NT2/D1 (cell line): ENCODE measurements at regions not wholly inside any gene's neighbourhood (a gene's known extent, or its start where the extent isn't known, plus 50 kb on each side); places are given as distances from the start of the nearest gene placed in this dataset.

Source experiments
- SUZ12 ChIP-seq: IDR thresholded peaks from 2 replicates; pipeline ENCODE4 v1.6.1; 2011; ENCODE audit not compliant: insufficient read length, insufficient read depth; ENCODE audit errors: extremely low read depth
- ZNF274 ChIP-seq: IDR thresholded peaks from 2 replicates; pipeline ENCODE4 v1.6.1; 2011; ENCODE audit warnings: mild to moderate bottlenecking, low read depth, low read length

DNA sequence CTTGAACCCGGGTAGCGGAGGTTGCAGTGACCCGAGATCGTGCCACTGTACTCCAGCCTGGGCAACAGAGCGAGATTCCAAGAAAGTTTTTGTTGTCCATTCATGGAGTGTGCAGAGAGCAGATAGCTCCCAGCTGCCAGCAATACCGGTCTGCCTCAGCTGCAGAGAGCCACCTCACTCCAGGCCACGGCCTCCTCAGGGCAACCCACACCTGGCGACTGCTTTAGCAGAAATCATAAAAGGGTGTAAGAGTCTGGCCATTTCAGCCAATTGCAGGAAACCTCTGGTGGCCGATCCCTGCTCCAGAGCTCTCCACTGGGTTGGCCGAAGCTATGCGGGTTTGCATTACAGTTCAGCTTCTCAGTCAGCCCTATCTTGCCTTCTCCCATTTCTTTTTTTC, 227.4 kb upstream of the BCOR start:
- TF ChIP-seq ZNF274 (no peak), SUZ12 (no peak)
